ENCODE measurements at regions not wholly inside any gene's neighbourhood (a gene's known extent, or its start where the extent isn't known, plus 50 kb on each side); places are given as distances from the start of the nearest gene placed in this dataset.
"Not testable (repeated sequence)": the region's sequence is repeated elsewhere in the genome, so short reads cannot be mapped to it uniquely, and the experiment has no call there.

DNA sequence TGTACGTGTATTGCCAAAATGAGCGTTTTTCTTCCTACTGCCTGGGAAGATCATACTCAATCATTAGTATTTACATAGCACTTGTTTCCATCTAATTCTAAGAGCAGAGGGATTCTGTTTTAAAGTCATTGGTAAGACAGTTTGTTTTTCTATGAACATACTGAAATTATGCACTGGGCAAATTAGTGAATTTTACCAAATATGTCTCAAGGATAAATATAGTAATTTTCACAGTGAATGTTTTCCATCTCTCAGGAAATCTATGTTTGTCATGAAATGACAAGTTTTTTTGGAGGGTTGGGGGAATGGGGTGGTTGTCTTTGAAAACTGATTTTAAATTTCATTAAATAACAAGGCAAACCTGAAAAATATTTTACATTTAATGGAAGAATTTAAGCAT, 441.3 kb upstream of the ARRDC3 start:
- no peaks in the 10 kb centered on the region; the same call in 1 of the 2 replicates for H3K27me3 ChIP-seq (ENCODE audit: insufficient read depth, low read length)
- no peaks in the 10 kb centered on the region for H3K79me2 ChIP-seq (ENCODE audit: control insufficient read depth, insufficient read depth, low read length, unreplicated experiment)
- no peaks in the 10 kb centered on the region for H3K36me3 ChIP-seq (ENCODE audit: insufficient read depth, low read length)
- no peak overlapping the region for H3K4me3 ChIP-seq (ENCODE audit: low read depth, low read length)
- no peak overlapping the region for H2AFZ ChIP-seq (ENCODE audit: low read length, unreplicated experiment)
- H3K4me1 ChIP-seq (ENCODE audit: control insufficient read depth, insufficient read depth, low read length, unreplicated experiment): no peaks in the 10 kb centered on the region
- H3K27ac ChIP-seq (ENCODE audit: low read depth, low read length): no peak overlapping the region

- H3K79me2 ChIP-seq (ENCODE audit: control insufficient read depth, insufficient read depth, low read length, unreplicated experiment): no peaks in the 10 kb centered on the region
- H3K36me3 ChIP-seq (ENCODE audit: insufficient read depth, low read length): no peaks in the 10 kb centered on the region
- no peaks in the 10 kb centered on the region for H3K27me3 ChIP-seq (ENCODE audit: insufficient read depth, low read length)
- H3K4me3 ChIP-seq (ENCODE audit: low read depth, low read length): no peak overlapping the region
- peaks cover under 1% of the 10 kb centered on the region for H3K4me1 ChIP-seq (ENCODE audit: control insufficient read depth, insufficient read depth, low read length, unreplicated experiment)
- H3K27ac ChIP-seq (ENCODE audit: low read depth, low read length): no peak overlapping the region
- no peak overlapping the region for H2AFZ ChIP-seq (ENCODE audit: low read length, unreplicated experiment)
These were observed 437.8 kb upstream of the ARRDC3 start for GRCh38 chr5:91820874-91821273.

- H3K36me3 ChIP-seq (ENCODE audit: insufficient read depth, low read length): no peaks in the 10 kb centered on the region
- H3K27ac ChIP-seq (ENCODE audit: low read depth, low read length): no peak overlapping the region
- peaks cover 3% of the 10 kb centered on the region for H3K4me1 ChIP-seq (ENCODE audit: control insufficient read depth, insufficient read depth, low read length, unreplicated experiment)
- H3K27me3 ChIP-seq (ENCODE audit: insufficient read depth, low read length): no peaks in the 10 kb centered on the region
- no peak overlapping the region for H2AFZ ChIP-seq (ENCODE audit: low read length, unreplicated experiment)
- H3K4me3 ChIP-seq (ENCODE audit: low read depth, low read length): no peak overlapping the region
- H3K79me2 ChIP-seq (ENCODE audit: control insufficient read depth, insufficient read depth, low read length, unreplicated experiment): no peaks in the 10 kb centered on the region
These were observed 433.6 kb upstream of the ARRDC3 start for GRCh38 chr5:91816681-91817080.

DNA sequence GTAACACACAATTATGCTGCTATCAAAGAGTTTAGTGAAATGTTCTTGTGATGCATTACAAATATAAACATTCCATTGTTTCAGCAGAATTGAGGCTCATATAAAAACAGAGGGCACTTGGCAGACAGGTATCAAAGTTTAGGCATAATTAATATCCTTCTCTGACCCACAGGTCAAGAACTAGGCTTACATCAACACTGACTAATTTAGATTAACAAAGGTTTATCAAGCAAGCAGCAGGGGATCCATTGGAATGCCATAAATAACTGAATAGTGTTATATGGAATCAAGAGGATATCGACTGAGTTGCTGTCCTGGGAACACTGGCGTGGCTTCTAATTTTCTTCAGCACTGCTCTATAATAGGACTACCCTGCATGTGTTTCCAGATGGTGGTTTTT, 414.5 kb upstream of the ARRDC3 start:
- H3K4me3 ChIP-seq (ENCODE audit: low read depth, low read length): no peak overlapping the region
- H2AFZ ChIP-seq (ENCODE audit: low read length, unreplicated experiment): no peak overlapping the region
- H3K4me1 ChIP-seq (ENCODE audit: control insufficient read depth, insufficient read depth, low read length, unreplicated experiment): peaks cover 7% of the 10 kb centered on the region
- H3K36me3 ChIP-seq (ENCODE audit: insufficient read depth, low read length): no peaks in the 10 kb centered on the region
- H3K27me3 ChIP-seq (ENCODE audit: insufficient read depth, low read length): no peaks in the 10 kb centered on the region
- H3K79me2 ChIP-seq (ENCODE audit: control insufficient read depth, insufficient read depth, low read length, unreplicated experiment): no peaks in the 10 kb centered on the region
- no peak overlapping the region for H3K27ac ChIP-seq (ENCODE audit: low read depth, low read length)

DNA sequence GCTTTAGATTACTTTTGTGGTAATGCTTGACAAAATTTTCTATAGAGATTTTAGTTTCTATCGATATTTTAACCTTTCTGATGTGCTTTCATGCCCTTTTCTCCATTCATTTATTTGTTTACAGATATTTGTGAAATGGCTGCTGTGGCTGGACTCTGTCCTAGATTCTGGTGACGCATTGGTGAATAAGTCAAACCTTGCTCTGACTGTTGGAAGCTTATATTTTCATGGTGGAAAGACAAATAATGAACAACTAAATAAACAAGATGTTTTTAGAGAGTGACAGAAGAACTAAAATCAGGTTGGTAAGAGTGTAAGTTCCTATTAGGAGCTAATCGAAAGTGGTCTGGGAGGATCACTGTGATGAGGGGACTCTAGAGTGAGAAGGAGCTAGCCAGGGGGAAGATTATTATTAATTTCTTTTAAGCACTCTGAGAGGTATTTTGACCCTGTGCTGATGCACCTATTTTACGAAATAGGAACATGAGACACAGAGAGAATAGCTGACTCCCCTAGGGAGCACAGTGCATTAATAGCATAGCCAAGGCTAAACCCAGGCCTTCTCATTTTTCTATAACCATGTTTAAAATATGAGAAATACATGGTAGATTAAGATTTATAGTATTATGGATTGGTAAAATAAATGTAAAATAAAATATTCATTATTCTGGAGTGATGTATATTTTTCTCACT, 411.9 kb upstream of the ARRDC3 start:
- Histone ChIP-seq H3K4me1 (ENCODE audit: control insufficient read depth, insufficient read depth, low read length, unreplicated experiment) (peaks cover 7% of the 10 kb centered on the region), H3K36me3 (ENCODE audit: insufficient read depth, low read length) (no peaks in the 10 kb centered on the region), H3K4me3 (ENCODE audit: low read depth, low read length) (peak overlapping the region; percentile 24; the same call in 1 of the 2 replicates), H3K79me2 (ENCODE audit: control insufficient read depth, insufficient read depth, low read length, unreplicated experiment) (no peaks in the 10 kb centered on the region), H3K27ac (ENCODE audit: low read depth, low read length) (peak overlapping the region; percentile 60), H3K27me3 (ENCODE audit: insufficient read depth, low read length) (no peaks in the 10 kb centered on the region), H2AFZ (ENCODE audit: low read length, unreplicated experiment) (peak overlapping the region; percentile 50)

DNA sequence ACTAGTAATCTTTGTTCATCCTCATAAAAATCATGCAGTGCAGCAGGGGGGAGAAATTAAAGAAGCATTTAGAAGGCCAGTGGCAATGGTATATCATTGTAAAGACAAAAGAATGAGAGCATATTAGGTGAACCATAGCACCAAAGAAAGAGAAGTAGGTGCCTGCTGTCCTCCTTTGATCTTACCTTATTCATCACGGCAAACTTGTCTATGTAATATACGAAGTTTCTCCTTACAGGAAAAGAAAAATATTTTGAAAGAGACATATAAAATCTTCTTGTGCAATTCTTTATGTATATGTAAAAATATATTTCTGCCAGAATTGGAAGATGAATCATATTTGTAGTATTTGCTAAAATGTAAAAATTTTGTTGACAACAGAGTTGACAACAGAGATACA, 411.3 kb upstream of the ARRDC3 start:
- Histone ChIP-seq H3K4me3 (ENCODE audit: low read depth, low read length) (no peak overlapping the region), H3K36me3 (ENCODE audit: insufficient read depth, low read length) (no peaks in the 10 kb centered on the region)

DNA sequence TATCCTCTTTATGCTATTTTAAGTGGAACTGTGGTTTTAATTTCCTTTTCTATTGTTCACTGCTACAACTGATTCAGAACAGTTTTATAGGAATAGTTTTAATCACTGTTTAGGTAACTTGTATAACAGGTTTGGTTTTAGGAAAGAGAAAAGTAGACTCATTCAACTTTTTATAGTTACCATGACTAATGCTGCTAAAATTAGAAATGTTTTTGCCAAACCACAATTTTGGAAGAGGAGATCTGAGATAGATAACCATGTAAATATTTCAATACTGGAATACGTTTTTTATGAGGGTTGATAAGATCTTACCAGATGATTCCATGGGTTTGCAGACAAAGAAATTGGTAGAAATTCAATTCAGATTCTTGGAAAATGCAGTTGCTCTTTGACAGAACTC, 404.6 kb upstream of the ARRDC3 start:
- no peak overlapping the region for H3K27ac ChIP-seq (ENCODE audit: low read depth, low read length)
- H2AFZ ChIP-seq (ENCODE audit: low read length, unreplicated experiment): no peak overlapping the region
- peaks cover 7% of the 10 kb centered on the region for H3K4me1 ChIP-seq (ENCODE audit: control insufficient read depth, insufficient read depth, low read length, unreplicated experiment)
- H3K4me3 ChIP-seq (ENCODE audit: low read depth, low read length): no peak overlapping the region
- H3K27me3 ChIP-seq (ENCODE audit: insufficient read depth, low read length): no peaks in the 10 kb centered on the region
- no peaks in the 10 kb centered on the region for H3K36me3 ChIP-seq (ENCODE audit: insufficient read depth, low read length)
- no peaks in the 10 kb centered on the region for H3K79me2 ChIP-seq (ENCODE audit: control insufficient read depth, insufficient read depth, low read length, unreplicated experiment)

More for the DNA sequence above, 411.3 kb upstream of the ARRDC3 start:
- peak overlapping the region; percentile 63 for H2AFZ ChIP-seq (ENCODE audit: low read length, unreplicated experiment)
- H3K79me2 ChIP-seq (ENCODE audit: control insufficient read depth, insufficient read depth, low read length, unreplicated experiment): no peaks in the 10 kb centered on the region
- no peaks in the 10 kb centered on the region for H3K27me3 ChIP-seq (ENCODE audit: insufficient read depth, low read length)
- H3K27ac ChIP-seq (ENCODE audit: low read depth, low read length): peak overlapping the region; percentile 60
- peaks cover 7% of the 10 kb centered on the region for H3K4me1 ChIP-seq (ENCODE audit: control insufficient read depth, insufficient read depth, low read length, unreplicated experiment)

DNA sequence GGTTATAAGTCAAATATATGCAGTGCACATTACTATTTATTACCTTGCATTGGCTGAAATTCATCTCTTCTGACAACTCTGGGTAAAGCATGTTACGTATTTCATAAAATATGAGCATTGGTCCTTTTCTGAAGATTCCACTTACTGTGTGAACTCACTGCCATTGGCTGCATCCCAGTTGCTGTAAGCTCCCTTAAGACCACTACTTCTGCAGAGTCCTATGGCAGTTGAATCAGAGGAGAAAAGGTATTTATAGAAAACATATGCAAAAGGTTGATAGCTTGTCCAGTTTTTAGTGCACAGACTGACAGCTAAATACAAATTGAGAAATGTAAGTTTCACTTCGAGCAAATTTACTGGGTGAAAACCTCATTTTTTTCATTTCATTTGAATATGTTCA, 394.6 kb upstream of the ARRDC3 start:
- H3K4me3 ChIP-seq (ENCODE audit: low read depth, low read length): no peak overlapping the region
- H3K36me3 ChIP-seq (ENCODE audit: insufficient read depth, low read length): no peaks in the 10 kb centered on the region
- H3K4me1 ChIP-seq (ENCODE audit: control insufficient read depth, insufficient read depth, low read length, unreplicated experiment): no peaks in the 10 kb centered on the region
- H3K27ac ChIP-seq (ENCODE audit: low read depth, low read length): no peak overlapping the region
- H2AFZ ChIP-seq (ENCODE audit: low read length, unreplicated experiment): no peak overlapping the region
- H3K79me2 ChIP-seq (ENCODE audit: control insufficient read depth, insufficient read depth, low read length, unreplicated experiment): no peaks in the 10 kb centered on the region
- peaks cover 3% of the 10 kb centered on the region; the same call in 1 of the 2 replicates for H3K27me3 ChIP-seq (ENCODE audit: insufficient read depth, low read length)

DNA sequence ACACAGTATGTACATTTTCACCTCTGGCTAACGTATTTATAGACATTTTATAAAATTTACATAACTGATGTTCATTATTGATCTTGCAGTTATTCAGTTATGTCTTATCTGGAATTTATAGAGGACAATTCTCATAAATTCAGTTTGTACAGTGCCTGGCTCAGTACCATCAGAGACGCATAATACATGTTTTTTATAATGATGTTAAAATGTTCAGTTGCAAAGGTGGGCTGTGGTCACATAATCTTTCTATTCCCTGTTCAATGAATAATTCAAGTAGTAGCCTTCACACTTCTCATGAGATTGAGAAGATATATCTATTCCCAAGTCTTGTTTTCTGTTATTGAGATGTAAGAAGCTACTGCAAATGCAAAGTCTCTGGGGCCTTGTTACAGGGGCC, 393.1 kb upstream of the ARRDC3 start:
- Histone ChIP-seq H3K79me2 (ENCODE audit: control insufficient read depth, insufficient read depth, low read length, unreplicated experiment) (no peaks in the 10 kb centered on the region), H2AFZ (ENCODE audit: low read length, unreplicated experiment) (no peak overlapping the region), H3K4me1 (ENCODE audit: control insufficient read depth, insufficient read depth, low read length, unreplicated experiment) (no peaks in the 10 kb centered on the region), H3K36me3 (ENCODE audit: insufficient read depth, low read length) (no peaks in the 10 kb centered on the region), H3K27ac (ENCODE audit: low read depth, low read length) (no peak overlapping the region), H3K4me3 (ENCODE audit: low read depth, low read length) (no peak overlapping the region), H3K27me3 (ENCODE audit: insufficient read depth, low read length) (peaks cover 3% of the 10 kb centered on the region; the same call in 1 of the 2 replicates)

DNA sequence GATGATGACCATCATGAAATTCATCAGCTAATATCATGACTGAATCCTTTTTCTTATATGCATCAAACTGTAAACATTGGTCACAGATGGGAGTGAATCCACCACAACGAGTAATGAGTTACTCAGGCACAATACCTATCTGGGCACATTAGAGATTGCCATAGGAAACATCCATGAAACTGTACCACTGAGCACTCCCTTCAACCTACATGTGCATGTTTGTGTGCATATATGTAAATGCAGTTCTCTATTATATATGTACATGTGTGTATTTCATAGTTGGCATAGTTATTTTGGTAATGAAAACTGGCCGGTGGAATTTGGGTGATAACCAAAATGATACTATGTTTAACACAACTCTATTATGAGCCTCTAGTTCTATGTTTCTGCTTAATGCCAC, 387.3 kb upstream of the ARRDC3 start:
- Histone ChIP-seq H3K27ac (ENCODE audit: low read depth, low read length) (no peak overlapping the region), H3K79me2 (ENCODE audit: control insufficient read depth, insufficient read depth, low read length, unreplicated experiment) (no peaks in the 10 kb centered on the region), H3K27me3 (ENCODE audit: insufficient read depth, low read length) (no peaks in the 10 kb centered on the region; the same call in 1 of the 2 replicates), H3K4me1 (ENCODE audit: control insufficient read depth, insufficient read depth, low read length, unreplicated experiment) (no peaks in the 10 kb centered on the region), H3K36me3 (ENCODE audit: insufficient read depth, low read length) (no peaks in the 10 kb centered on the region), H3K4me3 (ENCODE audit: low read depth, low read length) (no peak overlapping the region), H2AFZ (ENCODE audit: low read length, unreplicated experiment) (no peak overlapping the region)

GRCh38 chr5:91757383-91757782, 374.3 kb upstream of the ARRDC3 start:
- not testable (repeated sequence) for H3K4me1 ChIP-seq (ENCODE audit: control insufficient read depth, insufficient read depth, low read length, unreplicated experiment); H3K27me3 ChIP-seq (ENCODE audit: insufficient read depth, low read length); H3K4me3 ChIP-seq (ENCODE audit: low read depth, low read length); H3K79me2 ChIP-seq (ENCODE audit: control insufficient read depth, insufficient read depth, low read length, unreplicated experiment); H3K36me3 ChIP-seq (ENCODE audit: insufficient read depth, low read length); H3K27ac ChIP-seq (ENCODE audit: low read depth, low read length); H2AFZ ChIP-seq (ENCODE audit: low read length, unreplicated experiment)
